Activated T-helper 1 cell treated with anti-CD3 and anti-CD28 coated beads, Interleukin-12 subunit alpha, Interleukin-12 subunit beta, Interleukin-2, Interleukin-4 antibody, amounts not matched to agents 30 ng/mL and 10 ng/mL and 1 ng/mL, durations not matched to agents 14 hours and 24 hours and 36 hours (primary cell): ENCODE measurements at regions not wholly inside any gene's neighbourhood (a gene's known extent, or its start where the extent isn't known, plus 50 kb on each side); places are given as distances from the start of the nearest gene placed in this dataset.
"Not testable (repeated sequence)": the region's sequence is repeated elsewhere in the genome, so short reads cannot be mapped to it uniquely, and the experiment has no call there.

Source experiments
- DNase-seq: peaks from one replicate; pipeline ENCODE4 v3.0.0; 2021; ENCODE audit warnings: low spot score
- H3K27ac Mint-ChIP-seq: one replicate; pipeline ENCODE4 v1.8.0; 2021; ENCODE audit warnings: mild to moderate bottlenecking, mixed read lengths
- H3K27me3 Mint-ChIP-seq: one replicate; pipeline ENCODE4 v1.8.0; 2022; ENCODE audit warnings: mild to moderate bottlenecking, moderate library complexity, mixed read lengths; ENCODE audit not compliant: insufficient read depth
- H3K36me3 Mint-ChIP-seq: one replicate; pipeline ENCODE4 v1.8.0; 2021; ENCODE audit warnings: low read depth, mixed read lengths
- H3K4me1 Mint-ChIP-seq: one replicate; pipeline ENCODE4 v1.8.0; 2021; ENCODE audit warnings: low read depth, mixed read lengths
- H3K4me3 Mint-ChIP-seq: one replicate; pipeline ENCODE4 v1.8.0; 2021; ENCODE audit warnings: mild to moderate bottlenecking, moderate library complexity, mixed read lengths
- H3K9me3 Mint-ChIP-seq: one replicate; pipeline ENCODE4 v1.8.0; 2021; ENCODE audit warnings: mixed read lengths
- intact Hi-C: fragments of 100-400 bp; cut with micrococcal nuclease; formaldehyde crosslinking; loops from one replicate; pipeline ENCODE4 v1.15.1; 2024

DNA sequence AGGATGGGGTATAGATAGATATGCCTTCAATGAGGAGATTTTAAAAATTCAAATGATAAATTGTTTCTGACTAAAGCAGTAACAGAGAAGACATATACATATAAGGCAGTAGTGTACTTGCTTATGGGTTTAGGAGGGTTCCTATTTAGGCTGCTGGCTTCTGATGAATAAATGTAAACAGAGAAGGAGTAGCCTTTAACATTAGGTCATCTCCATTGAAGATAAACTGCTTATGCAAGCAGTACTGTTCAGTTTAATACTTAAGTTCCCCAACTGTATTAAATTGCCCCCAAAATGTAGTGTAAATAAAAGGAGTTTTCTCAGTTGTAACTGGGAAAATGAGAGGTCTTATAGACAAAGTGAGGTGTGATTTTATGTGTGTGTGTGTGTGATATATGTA lies 217.7 kb upstream of the TMEFF2 start:
- no peaks in the 10 kb centered on the region for H3K27me3 Mint-ChIP-seq
- H3K9me3 Mint-ChIP-seq: no peaks in the 10 kb centered on the region
- no peak for DNase-seq
- H3K36me3 Mint-ChIP-seq: no peaks in the 10 kb centered on the region
- no peak overlapping the region for H3K4me3 Mint-ChIP-seq
- H3K4me1 Mint-ChIP-seq: no peaks in the 10 kb centered on the region
- intact Hi-C loops: no loop called here
- no peak overlapping the region for H3K27ac Mint-ChIP-seq

DNA sequence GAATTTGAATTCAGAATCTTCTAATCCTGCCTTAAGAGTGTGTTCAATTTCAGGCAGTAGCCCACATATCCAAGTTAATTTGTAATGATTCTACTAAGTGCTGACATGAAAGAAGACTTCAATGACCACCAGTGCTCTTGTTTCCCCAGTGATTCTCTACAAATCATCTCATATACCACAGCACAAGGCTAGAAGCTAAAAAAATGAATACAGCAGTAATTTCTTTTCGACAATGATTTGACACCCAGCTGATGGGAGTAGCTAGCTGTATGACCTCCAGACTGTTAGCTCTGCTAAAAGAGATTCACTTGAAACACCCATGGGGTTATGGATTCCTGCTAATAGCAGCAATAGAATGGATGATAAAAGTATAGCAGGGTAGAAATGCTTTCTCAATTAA lies 217.0 kb upstream of the TMEFF2 start:
- intact Hi-C loops: no loop called here
- H3K36me3 Mint-ChIP-seq: no peaks in the 10 kb centered on the region
- no peaks in the 10 kb centered on the region for H3K9me3 Mint-ChIP-seq
- no peak overlapping the region for H3K4me3 Mint-ChIP-seq
- H3K27me3 Mint-ChIP-seq: no peaks in the 10 kb centered on the region
- no peak overlapping the region for H3K27ac Mint-ChIP-seq
- DNase-seq: no peak
- no peaks in the 10 kb centered on the region for H3K4me1 Mint-ChIP-seq

DNA sequence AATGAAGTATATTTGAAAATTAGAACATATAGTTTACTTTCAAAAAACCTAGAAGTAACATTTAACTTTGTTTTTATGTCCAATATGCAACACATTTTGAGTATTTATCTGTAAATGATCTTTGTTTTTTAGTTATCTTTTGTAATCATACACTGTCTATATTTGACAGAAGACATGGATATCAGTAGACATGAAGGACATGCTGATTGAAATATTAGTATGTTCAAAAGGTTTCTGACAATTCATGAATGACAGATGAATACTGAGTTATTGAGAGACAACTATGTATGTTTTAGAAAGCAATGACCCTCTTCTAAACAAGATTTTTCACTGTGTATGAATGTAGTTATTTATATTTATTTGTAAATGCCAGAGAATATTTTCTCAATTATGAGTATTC lies 215.6 kb upstream of the TMEFF2 start:
- DNase-seq: no peak
- Mint-ChIP-seq H3K27me3 (no peaks in the 10 kb centered on the region), H3K4me1 (no peaks in the 10 kb centered on the region), H3K9me3 (no peaks in the 10 kb centered on the region), H3K27ac (no peak overlapping the region), H3K36me3 (no peaks in the 10 kb centered on the region), H3K4me3 (no peak overlapping the region)
- intact Hi-C loops: no loop called here

- intact Hi-C loops: no loop called here
These were observed 213.0 kb upstream of the TMEFF2 start for GRCh38 chr2:192407692-192408091.

GRCh38 chr2:192398236-192398635 lies 203.5 kb upstream of the TMEFF2 start:
- Mint-ChIP-seq H3K27me3 (no peaks in the 10 kb centered on the region), H3K4me1 (no peaks in the 10 kb centered on the region), H3K27ac (no peak overlapping the region), H3K4me3 (no peak overlapping the region), H3K9me3 (no peaks in the 10 kb centered on the region), H3K36me3 (no peaks in the 10 kb centered on the region)
- intact Hi-C loops: no loop called here
- no peak for DNase-seq

More at GRCh38 chr2:192407692-192408091, 213.0 kb upstream of the TMEFF2 start:
- DNase-seq: no peak
- Mint-ChIP-seq H3K27me3 (no peaks in the 10 kb centered on the region), H3K9me3 (no peaks in the 10 kb centered on the region), H3K4me1 (no peaks in the 10 kb centered on the region), H3K36me3 (no peaks in the 10 kb centered on the region), H3K4me3 (no peak overlapping the region), H3K27ac (no peak overlapping the region)

GRCh38 chr2:192394605-192395004 lies 199.9 kb upstream of the TMEFF2 start:
- H3K27me3 Mint-ChIP-seq: no peaks in the 10 kb centered on the region
- H3K27ac Mint-ChIP-seq: no peak overlapping the region
- H3K4me3 Mint-ChIP-seq: no peak overlapping the region
- intact Hi-C loops: no loop called here
- no peaks in the 10 kb centered on the region for H3K36me3 Mint-ChIP-seq
- no peak for DNase-seq
- no peaks in the 10 kb centered on the region for H3K9me3 Mint-ChIP-seq
- H3K4me1 Mint-ChIP-seq: no peaks in the 10 kb centered on the region

GRCh38 chr2:192391041-192391440 lies 196.3 kb upstream of the TMEFF2 start:
- Mint-ChIP-seq H3K36me3 (no peaks in the 10 kb centered on the region), H3K9me3 (no peaks in the 10 kb centered on the region), H3K27ac (no peak overlapping the region), H3K4me3 (no peak overlapping the region), H3K4me1 (no peaks in the 10 kb centered on the region), H3K27me3 (no peaks in the 10 kb centered on the region)
- intact Hi-C loops: no loop called here
- no peak for DNase-seq

DNA sequence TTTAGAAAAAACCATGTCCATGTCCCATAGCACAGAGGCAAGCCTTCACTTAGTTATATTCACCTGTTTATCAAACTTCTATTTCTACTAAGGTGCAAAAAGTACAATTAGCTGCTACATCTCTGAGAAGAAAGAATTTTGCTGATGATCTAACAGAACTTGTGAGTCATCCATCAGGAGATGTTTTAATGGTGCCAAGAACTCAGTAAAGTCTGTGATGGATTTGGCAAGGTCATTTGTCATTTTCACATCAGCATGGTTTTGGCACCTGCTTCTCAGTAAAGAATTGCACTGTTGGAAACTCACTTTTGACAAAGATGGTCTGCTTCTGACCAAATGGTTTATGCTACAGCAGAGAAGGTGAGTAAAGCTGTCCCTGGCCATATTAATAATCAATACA lies 195.7 kb upstream of the TMEFF2 start:
- Mint-ChIP-seq H3K9me3 (no peaks in the 10 kb centered on the region), H3K4me1 (no peaks in the 10 kb centered on the region), H3K36me3 (no peaks in the 10 kb centered on the region), H3K4me3 (no peak overlapping the region), H3K27ac (no peak overlapping the region), H3K27me3 (no peaks in the 10 kb centered on the region)
- intact Hi-C loops: no loop called here
- DNase-seq: no peak

GRCh38 chr2:192384191-192384590 lies 189.5 kb upstream of the TMEFF2 start:
- H3K36me3 Mint-ChIP-seq, H3K4me3 Mint-ChIP-seq, H3K27ac Mint-ChIP-seq, intact Hi-C loops, DNase-seq, H3K4me1 Mint-ChIP-seq, H3K9me3 Mint-ChIP-seq, H3K27me3 Mint-ChIP-seq: not testable (repeated sequence)

- intact Hi-C loops: no loop called here
- no peak for DNase-seq
- Mint-ChIP-seq H3K4me1 (no peaks in the 10 kb centered on the region), H3K27me3 (no peaks in the 10 kb centered on the region), H3K4me3 (no peak overlapping the region), H3K27ac (no peak overlapping the region), H3K9me3 (no peaks in the 10 kb centered on the region), H3K36me3 (no peaks in the 10 kb centered on the region)
These were observed 186.3 kb upstream of the TMEFF2 start for GRCh38 chr2:192381082-192381481.

DNA sequence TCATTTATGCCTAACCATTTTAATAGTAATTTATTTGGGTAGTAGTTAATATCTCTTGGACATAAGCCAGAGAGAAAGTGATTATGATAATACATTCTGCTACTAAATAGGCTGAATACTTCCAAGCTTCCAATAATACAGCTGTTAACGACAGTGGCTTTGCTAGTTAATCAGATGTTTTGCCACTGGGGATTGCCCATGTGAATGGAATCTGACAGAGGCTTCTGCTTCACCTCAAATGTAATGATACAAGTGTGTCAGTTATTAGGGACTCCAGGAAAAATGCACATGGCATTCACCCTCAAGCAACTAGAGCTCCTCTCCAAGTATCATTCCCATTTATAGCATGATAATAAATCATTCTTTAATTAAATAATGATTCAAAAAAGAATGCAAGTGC lies 185.0 kb upstream of the TMEFF2 start:
- Mint-ChIP-seq H3K9me3 (no peaks in the 10 kb centered on the region), H3K27me3 (no peaks in the 10 kb centered on the region), H3K4me3 (no peak overlapping the region), H3K36me3 (no peaks in the 10 kb centered on the region), H3K27ac (no peak overlapping the region), H3K4me1 (no peaks in the 10 kb centered on the region)
- DNase-seq: no peak
- intact Hi-C loops: no loop called here

GRCh38 chr2:192377173-192377572 lies 182.4 kb upstream of the TMEFF2 start:
- no peak for DNase-seq
- H3K27ac Mint-ChIP-seq: no peak overlapping the region
- no peaks in the 10 kb centered on the region for H3K9me3 Mint-ChIP-seq
- H3K4me1 Mint-ChIP-seq: no peaks in the 10 kb centered on the region
- no peak overlapping the region for H3K4me3 Mint-ChIP-seq
- H3K27me3 Mint-ChIP-seq: no peaks in the 10 kb centered on the region
- H3K36me3 Mint-ChIP-seq: no peaks in the 10 kb centered on the region
- intact Hi-C loops: no loop called here

DNA sequence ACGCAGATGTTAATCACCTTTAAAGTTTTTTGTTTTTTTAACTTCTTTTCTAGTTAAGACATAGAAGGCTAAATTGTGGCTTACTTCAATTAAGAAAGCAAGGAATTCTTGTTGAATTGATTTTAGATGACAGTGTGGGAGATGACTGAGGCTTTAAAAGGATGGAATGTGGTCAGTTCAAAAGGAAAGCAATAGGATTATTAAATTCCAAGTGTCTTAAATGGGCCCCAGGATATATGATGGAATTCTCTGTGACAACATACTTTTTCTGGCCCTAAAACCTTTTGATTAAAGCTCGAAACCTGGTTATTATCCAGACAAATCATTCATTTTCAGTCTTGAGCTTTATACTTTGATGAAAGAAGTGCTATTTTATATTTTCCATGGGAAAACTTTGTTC lies 179.0 kb upstream of the TMEFF2 start:
- no peaks in the 10 kb centered on the region for H3K27me3 Mint-ChIP-seq
- no peaks in the 10 kb centered on the region for H3K9me3 Mint-ChIP-seq
- H3K36me3 Mint-ChIP-seq: no peaks in the 10 kb centered on the region
- no peak overlapping the region for H3K27ac Mint-ChIP-seq
- no peaks in the 10 kb centered on the region for H3K4me1 Mint-ChIP-seq
- no peak for DNase-seq
- no peak overlapping the region for H3K4me3 Mint-ChIP-seq
- intact Hi-C loops: no loop called here

DNA sequence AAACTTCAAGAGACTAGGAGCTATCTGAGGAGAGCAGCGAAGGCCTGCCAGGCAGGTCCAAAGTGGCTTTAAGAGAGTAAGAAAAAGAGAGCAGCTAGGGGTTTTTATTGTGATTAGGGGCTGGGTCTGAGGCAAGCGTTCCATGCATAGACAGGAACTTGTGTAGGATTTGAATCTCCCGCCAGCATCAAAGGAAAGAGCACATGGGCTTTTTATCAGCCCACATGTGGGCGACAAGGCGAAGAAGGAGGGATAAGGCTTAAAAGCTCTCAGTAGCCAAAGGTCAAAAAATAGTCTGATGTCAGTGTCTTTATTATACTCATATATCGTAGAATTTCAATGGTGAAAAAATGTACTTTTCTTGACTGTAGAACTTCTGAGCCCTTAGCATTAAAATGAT lies 178.5 kb upstream of the TMEFF2 start:
- Mint-ChIP-seq H3K36me3 (no peaks in the 10 kb centered on the region), H3K27me3 (no peaks in the 10 kb centered on the region), H3K9me3 (no peaks in the 10 kb centered on the region), H3K4me3 (no peak overlapping the region), H3K4me1 (no peaks in the 10 kb centered on the region), H3K27ac (no peak overlapping the region)
- intact Hi-C loops: no loop called here
- no peak for DNase-seq
